HCT116 (cell line): ENCODE measurements at regions not wholly inside any gene's neighbourhood (a gene's known extent, or its start where the extent isn't known, plus 50 kb on each side); places are given as distances from the start of the nearest gene placed in this dataset.
"Not testable (repeated sequence)": the region's sequence is repeated elsewhere in the genome, so short reads cannot be mapped to it uniquely, and the experiment has no call there.

ENCODE experiments used
- ATAC-seq: fragments of 200-7000 bp; cut with Tn5 transposase; 2 replicates; pipeline ENCODE4 v1.9.1; 2020; ENCODE audit warnings: mild to moderate bottlenecking, moderate library complexity
- BruUV-seq: library from RNA; stranded (reverse); fragments of 400-500 nt; replicated peaks from 2 replicates; lab custom pipeline; 2021; lab: Mats Ljungman, UMichigan
- CTCF ChIA-PET: fragments of 300-600 bp; sonication (Branson Sonifier 250); formaldehyde crosslinking; loops from one replicate; lab custom pipeline; 2021; ENCODE audit warnings: antibody characterized with exemption; lab: Charles Lee
- POLR2A ChIA-PET: fragments of 300-600, 350-600 bp; sonication (Branson Sonifier 250); formaldehyde crosslinking; loops from one replicate; lab custom pipeline; 2021; ENCODE audit warnings: antibody characterized with exemption; lab: Charles Lee
- RAD21 ChIA-PET, 2 experiments: fragments of 300-600 bp; sonication (Branson Sonifier 250); formaldehyde crosslinking; loops; one replicate each; lab custom pipeline; 2023; ENCODE audit warnings: low total read pairs in 2 of 2; ENCODE audit not compliant: uncharacterized antibody in 2 of 2, unreplicated experiment in 2 of 2, low non-redundant PET in 1 of 2; lab: Charles Lee
- DNase-seq: peaks from one replicate; pipeline ENCODE4 v3.0.0-alpha.2; 2010; ENCODE audit warnings: low read depth, low spot score
- H2AFZ ChIP-seq: fragments of 200-600 bp; shearing (Covaris generic), sonication (generic); 2 replicates; pipeline ENCODE4 v1.6.1; 2017; ENCODE audit warnings: low read depth, mixed run types, mixed read lengths, antibody characterized with exemption, low read length; ENCODE audit not compliant: poor library complexity, severe bottlenecking
- H3K27ac ChIP-seq: 2 replicates; pipeline ENCODE4 v1.5.1; 2012; ENCODE audit warnings: low read depth, low read length
- H3K27me3 ChIP-seq: fragments of 200-600 bp; sonication (generic); 2 replicates; pipeline ENCODE4 v1.6.1; 2016; ENCODE audit warnings: mixed run types, low read length, mixed read lengths; ENCODE audit not compliant: insufficient read depth
- H3K36me3 ChIP-seq, 2 experiments: fragments of 200-500 bp in 1 of 2; fragments of 200-600 bp in 1 of 2; sonication (Bioruptor generic) in 1 of 2; sonication (generic) in 1 of 2; 2 replicates each; pipeline versions ENCODE4 v1.5.1 to v1.6.1; 2014 to 2016; ENCODE audit warnings: low read length in 2 of 2, inconsistent platforms in 1 of 2, mixed read lengths in 1 of 2, mixed run types in 1 of 2; ENCODE audit not compliant: insufficient read depth in 2 of 2, control insufficient read depth in 1 of 2
- H3K4me1 ChIP-seq, 2 experiments: fragments of 200-600 bp in 1 of 2; sonication (generic) in 1 of 2; 2 replicates each; pipeline versions ENCODE4 v1.5.1 to v1.6.1; 2012 to 2017; ENCODE audit warnings: low read length in 2 of 2, inconsistent platforms in 1 of 2, mild to moderate bottlenecking in 1 of 2, mixed read lengths in 1 of 2, mixed run types in 1 of 2, moderate library complexity in 1 of 2; ENCODE audit not compliant: insufficient read depth in 2 of 2, control insufficient read depth in 1 of 2
- H3K4me2 ChIP-seq: fragments of 200-600 bp; sonication (generic); 2 replicates; pipeline ENCODE4 v1.6.1; 2017; ENCODE audit warnings: mixed run types, low read length, mixed read lengths
- H3K4me3 ChIP-seq, 2 experiments: fragments of 200-600 bp in 1 of 2; sonication (generic) in 1 of 2; replicated peaks in 1 of 2; 2 replicates each; pipeline ENCODE4 v1.5.1; 2011 to 2016; ENCODE audit warnings: low read length in 2 of 2, control low read depth in 1 of 2, low read depth in 1 of 2, mild to moderate bottlenecking in 1 of 2, mixed read lengths in 1 of 2, mixed run types in 1 of 2
- H3K79me2 ChIP-seq: fragments of 200-600 bp; sonication (generic); 2 replicates; pipeline ENCODE4 v1.6.1; 2017; ENCODE audit warnings: mild to moderate bottlenecking, mixed run types, low read length, moderate library complexity, mixed read lengths; ENCODE audit not compliant: insufficient read depth
- H3K9ac ChIP-seq: fragments of 200-600 bp; sonication (generic); 2 replicates; pipeline ENCODE4 v1.6.1; 2016; ENCODE audit warnings: low read length, mixed read lengths
- H3K9me2 ChIP-seq: fragments of 200-600 bp; sonication (generic), shearing (Covaris generic); 2 replicates; pipeline ENCODE4 v1.6.1; 2017; ENCODE audit warnings: mixed run types, mild to moderate bottlenecking, moderate library complexity; ENCODE audit not compliant: insufficient read depth
- H3K9me3 ChIP-seq, 2 experiments: fragments of 200-500 bp in 1 of 2; fragments of 200-600 bp in 1 of 2; sonication (Bioruptor generic) in 1 of 2; sonication (generic) in 1 of 2; 2 replicates each; pipeline ENCODE4 v1.6.1; 2014 to 2017; ENCODE audit warnings: low read length in 2 of 2, mixed read lengths in 2 of 2, inconsistent platforms in 1 of 2, low read depth in 1 of 2, mild to moderate bottlenecking in 1 of 2, mixed run types in 1 of 2, moderate library complexity in 1 of 2; ENCODE audit not compliant: control insufficient read depth in 1 of 2, insufficient read depth in 1 of 2
- H4K20me1 ChIP-seq: fragments of 200-600 bp; sonication (generic), shearing (Covaris generic); 2 replicates; pipeline ENCODE4 v1.6.1; 2017; ENCODE audit warnings: mixed run types, mild to moderate bottlenecking, moderate library complexity; ENCODE audit not compliant: insufficient read depth
- CEBPB ChIP-seq: IDR thresholded peaks from 2 replicates; pipeline ENCODE4 v1.6.1; 2012; ENCODE audit warnings: low read depth
- ELF1 ChIP-seq: IDR thresholded peaks from 2 replicates; pipeline ENCODE4 v1.6.1; 2012; ENCODE audit warnings: low read depth, borderline replicate concordance
- POLR2A ChIP-seq: IDR thresholded peaks from 2 replicates; pipeline ENCODE4 v1.7.0; 2011; ENCODE audit warnings: borderline replicate concordance; ENCODE audit not compliant: insufficient read depth, insufficient read length; ENCODE audit errors: extremely low read depth
- RAD21 ChIP-seq: IDR thresholded peaks from 2 replicates; pipeline ENCODE4 v1.6.1; 2012; ENCODE audit warnings: low read depth, mild to moderate bottlenecking
- SP1 ChIP-seq: IDR thresholded peaks from 2 replicates; pipeline ENCODE4 v1.6.1; 2012; ENCODE audit warnings: low read depth
- SRF ChIP-seq: IDR thresholded peaks from 2 replicates; pipeline ENCODE4 v1.6.1; 2012; ENCODE audit warnings: low read depth
- ZFX ChIP-seq: fragments of 450-650 bp; IDR thresholded peaks from 2 replicates; pipeline ENCODE4 v1.6.1; 2017
- intact Hi-C: fragments of 100-400 bp; cut with micrococcal nuclease; formaldehyde crosslinking; loops from 2 replicates; pipeline ENCODE4 v1.10.0; 2022

GRCh38 chr6:62982951-62983350 is 228.3 kb upstream of the FKBP1C start:
- TF ChIP-seq ZFX: no peak
- no peak for TF ChIP-seq SP1
- no peak for TF ChIP-seq RAD21
- TF ChIP-seq SRF: no peak
- TF ChIP-seq POLR2A: no peak
- TF ChIP-seq CEBPB: no peak
- no peak for TF ChIP-seq ELF1
- TF ChIP-seq, all 23 proteins: peak for 0
- H3K9ac ChIP-seq: no peak overlapping the region
- no peak overlapping the region for H2AFZ ChIP-seq
- CTCF ChIA-PET: no interaction called here
- H3K9me2 ChIP-seq: no peaks in the 10 kb centered on the region
- H3K9me3 ChIP-seq: peaks cover 0 to 6% of the 10 kb centered on the region in 2 experiments; a peak in 1 of 4 replicates
- POLR2A ChIA-PET: no interaction called here
- no peak overlapping the region for H3K4me2 ChIP-seq
- no peaks in the 10 kb centered on the region for H3K36me3 ChIP-seq
- RAD21 ChIA-PET: no interaction called here
- H3K79me2 ChIP-seq: no peaks in the 10 kb centered on the region
- no peaks in the 10 kb centered on the region for H3K4me1 ChIP-seq
- no peaks in the 10 kb centered on the region for H3K27me3 ChIP-seq
- no peak overlapping the region for H3K27ac ChIP-seq
- DNase-seq: no peak
- BruUV-seq: no TSS peak
- intact Hi-C loops: no loop called here
- H4K20me1 ChIP-seq: no peaks in the 10 kb centered on the region
- no peak overlapping the region for H3K4me3 ChIP-seq
- ATAC-seq: no peak

- H4K20me1 ChIP-seq, RAD21 ChIA-PET, H3K79me2 ChIP-seq, POLR2A ChIA-PET, DNase-seq, H3K4me3 ChIP-seq, ATAC-seq, intact Hi-C loops, H2AFZ ChIP-seq, H3K9me2 ChIP-seq, H3K4me2 ChIP-seq, H3K27me3 ChIP-seq, CTCF ChIA-PET, H3K4me1 ChIP-seq, BruUV-seq, H3K27ac ChIP-seq, H3K9ac ChIP-seq, H3K9me3 ChIP-seq, H3K36me3 ChIP-seq: not testable (repeated sequence)
Measured at GRCh38 chr6:62991696-62992095, 219.6 kb upstream of the FKBP1C start.
